Activated CD8-positive, alpha-beta T cell treated with anti-CD3 and anti-CD28 coated beads for 36 hours (primary cell): ENCODE measurements at regions not wholly inside any gene's neighbourhood (a gene's known extent, or its start where the extent isn't known, plus 50 kb on each side); places are given as distances from the start of the nearest gene placed in this dataset.
A peak's percentile ranks its signal among the peaks of the same experiment; 100 is the strongest.

Experiments used
- ATAC-seq: fragments of 200-7000 bp; cut with Tn5 transposase; one replicate; pipeline ENCODE4 v1.10.0; 2021; ENCODE audit warnings: mild to moderate bottlenecking, moderate library complexity
- CTCF ChIA-PET: fragments of 350-600 bp; sonication (Branson Sonifier 250); formaldehyde crosslinking; loops from one replicate; lab custom pipeline; 2021; ENCODE audit warnings: antibody characterized with exemption; lab: Charles Lee
- POLR2A ChIA-PET: fragments of 350-600 bp; sonication (Branson Sonifier 250); formaldehyde crosslinking; loops from one replicate; lab custom pipeline; 2021; ENCODE audit warnings: antibody characterized with exemption; lab: Charles Lee
- DNase-seq: peaks from one replicate; pipeline ENCODE4 v3.0.0-alpha.2; 2020
- H3K27ac Mint-ChIP-seq: one replicate; pipeline ENCODE4 v1.8.0; 2021; ENCODE audit warnings: mild to moderate bottlenecking, mixed read lengths
- H3K27me3 Mint-ChIP-seq: one replicate; pipeline ENCODE4 v1.8.0; 2021; ENCODE audit warnings: mixed read lengths
- H3K36me3 Mint-ChIP-seq: one replicate; pipeline ENCODE4 v1.8.0; 2021; ENCODE audit warnings: low read depth, mixed read lengths
- H3K4me1 Mint-ChIP-seq: one replicate; pipeline ENCODE4 v1.8.0; 2021; ENCODE audit warnings: low read depth, mixed read lengths
- H3K4me3 Mint-ChIP-seq: one replicate; pipeline ENCODE4 v1.8.0; 2021; ENCODE audit warnings: mild to moderate bottlenecking, moderate library complexity, mixed read lengths
- H3K9me3 Mint-ChIP-seq: one replicate; pipeline ENCODE4 v1.8.0; 2021; ENCODE audit warnings: mixed read lengths
- intact Hi-C: fragments of 100-400 bp; cut with micrococcal nuclease; formaldehyde crosslinking; loops from one replicate; pipeline ENCODE4 v1.10.0; 2022
- TF ChIP-seq, protein P1 (sequence below): fragments of 200-600 bp; IDR thresholded peaks from one replicate; pipeline ENCODE4 v1.8.0; 2022; ENCODE audit warnings: antibody characterized with exemption, mild to moderate bottlenecking

DNA sequence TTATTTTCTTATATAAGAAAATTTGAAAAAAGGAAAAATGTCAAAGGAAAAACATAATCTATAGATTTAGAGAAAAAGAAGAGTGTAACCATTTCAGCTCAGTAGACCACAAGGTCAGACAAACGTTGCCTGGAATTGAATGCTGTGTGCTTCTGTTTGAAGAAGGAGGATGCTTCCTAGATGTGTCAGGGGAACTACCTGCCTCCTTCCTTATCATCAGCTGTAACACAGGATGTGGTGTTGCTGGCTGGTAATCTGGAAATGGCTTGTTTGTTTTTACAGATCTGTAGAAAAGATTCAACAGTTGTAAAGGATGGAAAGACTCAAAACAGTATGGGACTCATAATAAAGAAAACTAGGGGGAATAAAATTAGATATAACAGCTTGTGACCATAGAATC is 160.7 kb upstream of the MEF2C start:
- H3K36me3 Mint-ChIP-seq, result no peaks in the 10 kb centered on the region
- no peaks in the 10 kb centered on the region for H3K4me1 Mint-ChIP-seq
- peak; percentile 34 for ATAC-seq
- ChIA-PET CTCF (interaction anchor here (1.6 kb wide), 1 partner anchor 316 kb away, joined by 3 read pairs; no protein-coding TSS in a partner anchor), POLR2A (interaction anchor here (0.6 to 0.7 kb wide), 2 partner anchors 49 to 144 kb away, joined by 3 read pairs; no protein-coding TSS in a partner anchor)
- intact Hi-C loops, result no loop called here
- H3K27me3 Mint-ChIP-seq, result no peaks in the 10 kb centered on the region
- TF ChIP-seq, protein P1, sequence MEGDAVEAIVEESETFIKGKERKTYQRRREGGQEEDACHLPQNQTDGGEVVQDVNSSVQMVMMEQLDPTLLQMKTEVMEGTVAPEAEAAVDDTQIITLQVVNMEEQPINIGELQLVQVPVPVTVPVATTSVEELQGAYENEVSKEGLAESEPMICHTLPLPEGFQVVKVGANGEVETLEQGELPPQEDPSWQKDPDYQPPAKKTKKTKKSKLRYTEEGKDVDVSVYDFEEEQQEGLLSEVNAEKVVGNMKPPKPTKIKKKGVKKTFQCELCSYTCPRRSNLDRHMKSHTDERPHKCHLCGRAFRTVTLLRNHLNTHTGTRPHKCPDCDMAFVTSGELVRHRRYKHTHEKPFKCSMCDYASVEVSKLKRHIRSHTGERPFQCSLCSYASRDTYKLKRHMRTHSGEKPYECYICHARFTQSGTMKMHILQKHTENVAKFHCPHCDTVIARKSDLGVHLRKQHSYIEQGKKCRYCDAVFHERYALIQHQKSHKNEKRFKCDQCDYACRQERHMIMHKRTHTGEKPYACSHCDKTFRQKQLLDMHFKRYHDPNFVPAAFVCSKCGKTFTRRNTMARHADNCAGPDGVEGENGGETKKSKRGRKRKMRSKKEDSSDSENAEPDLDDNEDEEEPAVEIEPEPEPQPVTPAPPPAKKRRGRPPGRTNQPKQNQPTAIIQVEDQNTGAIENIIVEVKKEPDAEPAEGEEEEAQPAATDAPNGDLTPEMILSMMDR, result no peak
- DNase-seq, result no peak
- no peak overlapping the region for H3K27ac Mint-ChIP-seq
- no peak overlapping the region for H3K4me3 Mint-ChIP-seq
- H3K9me3 Mint-ChIP-seq, result no peaks in the 10 kb centered on the region

DNA sequence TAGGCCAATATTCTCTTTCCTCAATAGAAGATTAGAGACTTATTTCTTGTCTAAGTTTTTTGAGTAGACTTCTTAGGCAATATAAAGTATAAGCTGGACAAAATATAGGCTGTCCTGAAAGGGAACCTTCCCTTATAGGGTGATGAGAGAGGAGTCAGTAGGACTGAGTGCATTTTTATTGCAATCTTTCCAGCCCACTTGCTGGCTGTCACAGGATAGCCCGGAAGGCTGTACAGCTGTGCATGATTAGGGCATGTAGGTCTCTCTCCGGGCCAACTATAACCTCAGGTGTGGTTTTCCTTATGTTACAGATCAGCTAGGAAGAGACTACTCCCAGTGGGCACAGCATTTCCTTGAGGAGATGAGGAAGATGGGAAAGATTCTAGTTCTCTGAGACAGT is 159.8 kb upstream of the MEF2C start:
- TF ChIP-seq, protein P1, result no peak

DNA sequence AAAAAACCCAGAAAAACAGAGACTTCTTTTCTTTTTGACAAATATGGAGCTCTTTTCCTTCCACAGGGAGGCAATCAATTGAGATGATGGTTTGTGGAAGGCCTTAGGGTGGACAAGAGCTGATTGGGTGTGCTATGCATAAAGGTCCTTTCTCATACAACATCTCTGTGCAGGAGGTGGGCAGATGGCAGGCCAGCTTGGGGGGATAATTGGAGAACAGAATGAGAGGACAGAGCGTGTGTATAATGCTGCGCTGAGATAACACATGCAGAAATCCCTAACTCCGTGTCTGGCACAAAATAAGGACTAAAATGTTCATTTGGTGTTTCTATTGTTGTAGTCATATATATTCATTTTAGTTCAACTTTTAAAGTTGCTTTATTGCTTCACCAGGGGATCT is 159.0 kb upstream of the MEF2C start:
- Mint-ChIP-seq H3K4me3 (no peak overlapping the region), H3K9me3 (no peaks in the 10 kb centered on the region), H3K27ac (no peak overlapping the region), H3K36me3 (no peaks in the 10 kb centered on the region), H3K4me1 (no peaks in the 10 kb centered on the region), H3K27me3 (no peaks in the 10 kb centered on the region)
- intact Hi-C loops, result no loop called here
- ATAC-seq (no peak), DNase-seq (no peak)
- TF ChIP-seq, protein P1, result no peak
- ChIA-PET CTCF (interaction anchor here (1.4 to 1.8 kb wide), 2 partner anchors 16 to 312 kb away, joined by 3 to 5 read pairs; no protein-coding TSS in a partner anchor), POLR2A (no interaction called here)

More for the DNA sequence above, 159.8 kb upstream of the MEF2C start:
- DNase-seq, result no peak
- no peak for ATAC-seq
- intact Hi-C loops, result no loop called here
- H3K4me1 Mint-ChIP-seq, result no peaks in the 10 kb centered on the region
- no peak overlapping the region for H3K27ac Mint-ChIP-seq
- H3K36me3 Mint-ChIP-seq, result no peaks in the 10 kb centered on the region
- H3K9me3 Mint-ChIP-seq, result no peaks in the 10 kb centered on the region
- ChIA-PET CTCF (interaction anchor here (0.6 to 1.6 kb wide), 3 partner anchors 17 to 316 kb away, joined by 3 read pairs; no protein-coding TSS in a partner anchor), POLR2A (no interaction called here)
- H3K27me3 Mint-ChIP-seq, result no peaks in the 10 kb centered on the region
- H3K4me3 Mint-ChIP-seq, result no peak overlapping the region

DNA sequence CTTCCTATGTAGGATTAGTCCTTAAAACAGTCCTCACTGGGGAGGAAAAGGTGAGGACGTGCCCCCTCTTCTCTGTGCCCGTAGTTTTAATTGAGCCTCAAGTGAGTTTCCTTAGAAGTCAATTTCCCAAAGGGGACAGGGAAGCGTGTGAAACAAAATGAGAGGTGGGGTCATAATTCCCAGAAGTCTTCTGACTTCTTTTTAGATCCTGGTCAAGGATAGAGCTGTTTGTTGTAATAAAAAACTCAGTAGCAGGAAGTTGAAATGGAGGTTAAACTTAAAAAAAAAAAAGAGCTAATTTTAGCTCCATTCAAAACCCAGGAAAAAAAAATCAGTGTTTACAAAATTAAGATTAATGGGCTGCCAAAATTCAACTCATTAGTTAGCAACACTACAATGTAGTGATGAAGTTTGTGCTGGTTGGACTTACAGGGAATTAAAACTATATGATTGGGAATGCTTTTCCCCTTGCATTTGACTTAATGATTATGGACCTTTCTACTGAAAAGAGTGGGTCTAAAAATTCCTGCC is 158.3 kb upstream of the MEF2C start:
- no peaks in the 10 kb centered on the region for H3K36me3 Mint-ChIP-seq
- no peaks in the 10 kb centered on the region for H3K27me3 Mint-ChIP-seq
- no peaks in the 10 kb centered on the region for H3K4me1 Mint-ChIP-seq
- H3K4me3 Mint-ChIP-seq, result no peak overlapping the region
- ChIA-PET CTCF (interaction anchor here (1.4 to 1.8 kb wide), 2 partner anchors 16 to 311 kb away, joined by 3 to 5 read pairs; no protein-coding TSS in a partner anchor), POLR2A (no interaction called here)
- no peaks in the 10 kb centered on the region for H3K9me3 Mint-ChIP-seq
- intact Hi-C loops, result no loop called here
- DNase-seq, result no peak
- no peak overlapping the region for H3K27ac Mint-ChIP-seq
- TF ChIP-seq, protein P1, result no peak
- ATAC-seq, result no peak

DNA sequence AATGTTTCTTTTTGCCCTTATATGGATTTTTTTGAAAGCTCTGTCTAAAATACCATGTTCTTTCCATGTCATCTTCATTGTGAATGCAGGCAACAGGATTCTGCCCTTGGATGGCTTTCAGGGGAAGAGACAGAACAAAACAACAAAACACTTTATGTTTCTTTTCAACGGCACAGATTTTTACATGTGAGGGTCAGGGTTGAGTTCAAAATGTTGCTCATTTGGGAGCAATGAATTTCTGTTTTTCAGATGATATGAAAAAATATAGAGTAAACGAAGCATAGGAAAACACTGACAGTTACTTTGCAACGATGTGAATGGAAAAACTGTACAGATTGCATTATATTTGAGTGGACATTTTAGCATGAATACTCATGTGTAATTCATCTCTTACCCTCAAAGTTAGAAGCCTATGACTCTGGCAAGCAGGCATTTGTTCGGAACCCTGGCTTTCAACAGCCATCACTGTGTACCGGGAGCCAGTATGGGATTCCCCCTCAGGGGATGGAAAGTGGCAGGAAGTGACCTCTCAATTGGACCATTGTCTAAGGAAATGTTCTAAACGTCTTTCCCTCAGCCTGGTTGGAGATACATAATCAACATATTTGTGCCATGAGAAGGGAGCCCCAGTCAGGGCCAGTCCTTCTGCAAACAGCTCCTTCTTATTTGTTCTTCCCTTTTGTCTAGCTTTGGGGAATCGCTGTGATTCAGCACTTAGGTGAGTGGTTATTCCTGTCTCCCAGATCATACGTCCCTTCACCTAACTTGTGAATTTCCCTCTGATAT is 153.9 kb upstream of the MEF2C start:
- TF ChIP-seq, protein P1, result no peak
- Mint-ChIP-seq H3K4me1 (no peaks in the 10 kb centered on the region), H3K27me3 (no peaks in the 10 kb centered on the region), H3K27ac (no peak overlapping the region), H3K4me3 (no peak overlapping the region), H3K36me3 (no peaks in the 10 kb centered on the region), H3K9me3 (no peaks in the 10 kb centered on the region)
- DNase-seq (no peak), ATAC-seq (no peak)
- intact Hi-C loops, result no loop called here
- CTCF ChIA-PET, result no interaction called here
- POLR2A ChIA-PET, result no interaction called here
